HG03460 (cell line): ENCODE measurements at regions not wholly inside any gene's neighbourhood (a gene's known extent, or its start where the extent isn't known, plus 50 kb on each side); places are given as distances from the start of the nearest gene placed in this dataset.
"Not testable (repeated sequence)": the region's sequence is repeated elsewhere in the genome, so short reads cannot be mapped to it uniquely, and the experiment has no call there.

Source experiments
- ATAC-seq: cut with Tn5 transposase; IDR thresholded peaks from one replicate; pipeline ENCODE4 v1.9.1; 2021; ENCODE audit not compliant: unreplicated experiment

- ATAC-seq, result peak; percentile 100
Measured at GRCh38 chr6:97669191-97670031, 386.4 kb upstream of the MMS22L start.

GRCh38 chr6:97674802-97675201 lies 391.8 kb upstream of the MMS22L start:
- ATAC-seq, result no peak

GRCh38 chr6:97677626-97678025 lies 394.6 kb upstream of the MMS22L start:
- ATAC-seq, result no peak

GRCh38 chr6:97687916-97688315 lies 404.9 kb upstream of the MMS22L start:
- ATAC-seq, result no peak

- no peak for ATAC-seq
Measured at GRCh38 chr6:97689078-97689754, 406.2 kb upstream of the MMS22L start.

GRCh38 chr6:97697456-97697855 lies 414.4 kb upstream of the MMS22L start:
- no peak for ATAC-seq

- ATAC-seq, result no peak
Measured at GRCh38 chr6:97701801-97702200, 418.8 kb upstream of the MMS22L start.

GRCh38 chr6:97702248-97702647 lies 419.2 kb upstream of the MMS22L start:
- no peak for ATAC-seq

GRCh38 chr6:97703661-97704060 lies 420.6 kb upstream of the MMS22L start:
- ATAC-seq, result no peak

GRCh38 chr6:97705568-97705967 lies 422.6 kb upstream of the MMS22L start:
- no peak for ATAC-seq

GRCh38 chr6:97712751-97713150 lies 429.7 kb upstream of the MMS22L start:
- ATAC-seq, result no peak

- ATAC-seq, result no peak
Measured at GRCh38 chr6:97714772-97715171, 431.8 kb upstream of the MMS22L start.

- no peak for ATAC-seq
Measured at GRCh38 chr6:97717086-97717485, 434.1 kb upstream of the MMS22L start.

- no peak for ATAC-seq
Measured at GRCh38 chr6:97726378-97726777, 443.4 kb upstream of the MMS22L start.

GRCh38 chr6:97732045-97732444 lies 449.0 kb upstream of the MMS22L start:
- no peak for ATAC-seq

- no peak for ATAC-seq
Measured at GRCh38 chr6:97757575-97757974, 474.6 kb upstream of the MMS22L start.

GRCh38 chr6:97765461-97765860 lies 482.4 kb upstream of the MMS22L start:
- no peak for ATAC-seq

GRCh38 chr6:97771372-97771771 lies 488.4 kb upstream of the MMS22L start:
- no peak for ATAC-seq

- no peak for ATAC-seq
Measured at GRCh38 chr6:97775012-97775411, 492.0 kb upstream of the MMS22L start.

- no peak for ATAC-seq
Measured at GRCh38 chr6:97778290-97779038, 495.4 kb upstream of the MMS22L start.

GRCh38 chr6:97779039-97779766 lies 496.2 kb upstream of the MMS22L start:
- ATAC-seq, result not testable (repeated sequence)
